ENCODE measurements at regions not wholly inside any gene's neighbourhood (a gene's known extent, or its start where the extent isn't known, plus 50 kb on each side); places are given as distances from the start of the nearest gene placed in this dataset.
"Not testable (repeated sequence)": the region's sequence is repeated elsewhere in the genome, so short reads cannot be mapped to it uniquely, and the experiment has no call there.

DNA sequence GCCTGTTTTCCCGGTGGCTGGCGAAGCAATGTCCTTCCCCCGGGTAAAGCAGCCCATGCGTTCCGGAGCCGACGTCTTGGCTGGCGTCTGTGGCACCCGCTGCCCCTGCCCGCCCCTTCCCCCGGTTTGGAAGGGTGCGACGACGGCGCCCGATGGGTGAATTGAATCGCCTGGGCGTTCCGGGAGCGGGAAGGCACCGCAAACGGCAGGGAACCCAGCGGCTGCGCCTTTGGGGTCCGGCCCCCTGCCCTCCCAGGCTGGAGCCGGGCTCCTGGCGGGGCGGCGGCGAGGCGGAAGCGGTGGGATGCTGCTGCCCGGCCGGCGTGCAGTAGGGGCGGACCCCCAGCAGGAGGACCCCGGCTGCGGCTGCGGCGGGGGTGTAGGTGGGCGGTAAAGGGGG is 123.6 kb upstream of the RHOU start:
- DNase-seq (ENCODE audit: low read depth in 2 of 2), result not testable (repeated sequence)

DNA sequence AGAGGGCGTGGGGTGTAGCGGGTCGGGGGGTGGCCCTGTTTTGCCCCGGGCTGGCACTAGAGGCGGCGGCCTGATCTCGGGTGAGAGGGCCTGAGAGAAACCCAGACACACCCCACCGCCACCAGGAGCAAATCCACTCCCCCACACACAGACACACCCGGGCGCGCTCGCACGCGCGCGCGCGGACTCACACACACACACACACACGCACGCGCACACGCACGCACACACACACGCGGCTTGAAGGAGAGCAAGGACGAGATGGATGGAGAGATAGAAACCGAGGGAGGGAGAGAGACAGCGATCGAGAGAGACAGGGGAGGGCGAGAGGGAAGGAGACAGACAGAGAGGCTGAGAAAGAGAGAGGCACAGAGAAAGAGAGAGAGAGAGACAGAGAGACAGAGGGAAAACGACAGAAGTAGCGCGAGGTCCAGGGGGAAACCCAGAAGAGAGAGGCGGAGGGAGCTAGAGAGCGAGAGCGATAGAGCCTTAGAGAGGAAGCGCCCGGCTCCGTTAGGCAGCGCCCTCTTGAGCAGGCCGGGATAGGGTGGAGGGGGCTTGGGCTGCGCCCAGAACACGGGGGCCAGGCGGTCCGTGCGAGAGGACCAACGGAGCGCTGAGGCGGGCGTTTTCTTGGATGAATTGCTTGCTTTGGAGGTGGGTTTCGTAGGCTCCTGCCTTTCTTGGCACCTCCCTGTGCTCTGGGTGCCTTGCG is 113.1 kb upstream of the RHOU start:
- not testable (repeated sequence) for DNase-seq (ENCODE audit: low read depth in 2 of 2)

DNA sequence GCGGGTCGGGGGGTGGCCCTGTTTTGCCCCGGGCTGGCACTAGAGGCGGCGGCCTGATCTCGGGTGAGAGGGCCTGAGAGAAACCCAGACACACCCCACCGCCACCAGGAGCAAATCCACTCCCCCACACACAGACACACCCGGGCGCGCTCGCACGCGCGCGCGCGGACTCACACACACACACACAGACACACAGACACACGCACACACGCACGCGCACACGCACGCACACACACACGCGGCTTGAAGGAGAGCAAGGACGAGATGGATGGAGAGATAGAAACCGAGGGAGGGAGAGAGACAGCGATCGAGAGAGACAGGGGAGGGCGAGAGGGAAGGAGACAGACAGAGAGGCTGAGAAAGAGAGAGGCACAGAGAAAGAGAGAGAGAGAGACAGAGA is 108.8 kb upstream of the RHOU start:
- DNase-seq (ENCODE audit: low read depth in 2 of 2), result not testable (repeated sequence)

DNA sequence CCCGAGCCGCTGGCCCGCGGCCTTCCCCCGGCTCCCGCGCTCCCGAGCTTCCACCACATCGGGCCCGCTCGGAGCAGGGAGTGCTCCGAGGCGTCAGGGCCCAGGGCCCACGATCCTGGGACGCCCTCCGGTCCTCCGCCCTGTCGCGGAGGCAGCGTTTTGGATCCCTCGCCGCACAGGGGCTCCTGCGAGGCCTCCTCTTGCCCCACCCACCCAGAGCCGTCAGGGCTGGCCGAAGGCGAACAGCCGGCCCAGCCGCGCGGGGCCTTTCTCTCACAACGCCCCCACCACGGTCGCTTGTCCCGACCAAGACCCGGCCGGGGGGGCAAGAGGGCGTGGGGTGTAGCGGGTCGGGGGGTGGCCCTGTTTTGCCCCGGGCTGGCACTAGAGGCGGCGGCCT is 102.4 kb upstream of the RHOU start:
- DNase-seq (ENCODE audit: low read depth in 2 of 2), result not testable (repeated sequence)

DNA sequence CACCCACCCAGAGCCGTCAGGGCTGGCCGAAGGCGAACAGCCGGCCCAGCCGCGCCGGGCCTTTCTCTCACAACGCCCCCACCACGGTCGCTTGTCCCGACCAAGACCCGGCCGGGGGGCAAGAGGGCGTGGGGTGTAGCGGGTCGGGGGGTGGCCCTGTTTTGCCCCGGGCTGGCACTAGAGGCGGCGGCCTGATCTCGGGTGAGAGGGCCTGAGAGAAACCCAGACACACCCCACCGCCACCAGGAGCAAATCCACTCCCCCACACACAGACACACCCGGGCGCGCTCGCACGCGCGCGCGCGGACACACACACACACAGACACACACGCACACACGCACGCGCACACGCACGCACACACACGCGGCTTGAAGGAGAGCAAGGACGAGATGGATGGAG is 100.0 kb upstream of the RHOU start:
- DNase-seq (ENCODE audit: low read depth in 2 of 2), result peak; percentile 14 to 20

DNA sequence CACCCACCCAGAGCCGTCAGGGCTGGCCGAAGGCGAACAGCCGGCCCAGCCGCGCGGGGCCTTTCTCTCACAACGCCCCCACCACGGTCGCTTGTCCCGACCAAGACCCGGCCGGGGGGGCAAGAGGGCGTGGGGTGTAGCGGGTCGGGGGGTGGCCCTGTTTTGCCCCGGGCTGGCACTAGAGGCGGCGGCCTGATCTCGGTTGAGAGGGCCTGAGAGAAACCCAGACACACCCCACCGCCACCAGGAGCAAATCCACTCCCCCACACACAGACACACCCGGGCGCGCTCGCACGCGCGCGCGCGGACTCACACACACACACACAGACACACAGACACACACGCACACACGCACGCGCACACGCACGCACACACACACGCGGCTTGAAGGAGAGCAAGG is 97.8 kb upstream of the RHOU start:
- not testable (repeated sequence) for DNase-seq (ENCODE audit: low read depth in 2 of 2)

DNA sequence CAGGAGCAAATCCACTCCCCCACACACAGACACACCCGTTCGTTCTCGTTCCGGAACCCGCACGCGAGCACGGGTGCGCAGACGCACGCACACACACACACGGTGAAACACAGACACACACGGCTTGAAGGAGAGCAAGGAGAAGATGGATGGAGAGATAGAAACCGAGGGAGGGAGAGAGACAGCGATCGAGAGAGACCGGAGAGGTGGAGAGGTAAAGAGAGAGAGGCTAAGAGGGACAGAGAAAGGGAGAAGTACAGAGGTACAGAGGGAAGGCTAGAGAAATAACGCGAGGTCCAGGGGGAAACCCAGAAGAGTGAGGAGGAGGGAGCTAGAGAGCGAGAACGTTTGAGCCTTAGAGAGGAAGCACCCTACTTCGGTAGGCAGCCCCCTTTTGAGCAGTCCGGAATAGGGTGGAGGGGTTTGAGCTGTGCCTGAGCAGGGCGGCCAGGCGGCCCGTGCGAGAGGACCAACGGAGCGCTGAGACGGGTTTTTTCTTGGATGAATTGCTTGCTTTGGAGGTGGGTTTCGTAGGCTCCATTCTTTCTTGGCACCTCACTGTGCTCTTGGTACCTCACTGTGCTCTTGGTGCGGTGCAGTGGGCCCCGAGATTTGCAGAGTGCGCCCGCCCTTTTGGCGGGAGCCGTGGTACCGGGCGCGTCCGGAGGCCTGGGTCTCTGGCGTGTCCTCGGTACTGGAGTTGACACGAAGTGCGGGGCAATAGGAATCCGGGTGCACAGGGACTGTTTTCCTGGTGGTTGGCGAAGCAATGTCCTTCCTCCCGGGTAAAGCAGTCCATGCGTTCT is 88.4 kb upstream of the RHOU start:
- DNase-seq (ENCODE audit: low read depth in 2 of 2), result no peak

DNA sequence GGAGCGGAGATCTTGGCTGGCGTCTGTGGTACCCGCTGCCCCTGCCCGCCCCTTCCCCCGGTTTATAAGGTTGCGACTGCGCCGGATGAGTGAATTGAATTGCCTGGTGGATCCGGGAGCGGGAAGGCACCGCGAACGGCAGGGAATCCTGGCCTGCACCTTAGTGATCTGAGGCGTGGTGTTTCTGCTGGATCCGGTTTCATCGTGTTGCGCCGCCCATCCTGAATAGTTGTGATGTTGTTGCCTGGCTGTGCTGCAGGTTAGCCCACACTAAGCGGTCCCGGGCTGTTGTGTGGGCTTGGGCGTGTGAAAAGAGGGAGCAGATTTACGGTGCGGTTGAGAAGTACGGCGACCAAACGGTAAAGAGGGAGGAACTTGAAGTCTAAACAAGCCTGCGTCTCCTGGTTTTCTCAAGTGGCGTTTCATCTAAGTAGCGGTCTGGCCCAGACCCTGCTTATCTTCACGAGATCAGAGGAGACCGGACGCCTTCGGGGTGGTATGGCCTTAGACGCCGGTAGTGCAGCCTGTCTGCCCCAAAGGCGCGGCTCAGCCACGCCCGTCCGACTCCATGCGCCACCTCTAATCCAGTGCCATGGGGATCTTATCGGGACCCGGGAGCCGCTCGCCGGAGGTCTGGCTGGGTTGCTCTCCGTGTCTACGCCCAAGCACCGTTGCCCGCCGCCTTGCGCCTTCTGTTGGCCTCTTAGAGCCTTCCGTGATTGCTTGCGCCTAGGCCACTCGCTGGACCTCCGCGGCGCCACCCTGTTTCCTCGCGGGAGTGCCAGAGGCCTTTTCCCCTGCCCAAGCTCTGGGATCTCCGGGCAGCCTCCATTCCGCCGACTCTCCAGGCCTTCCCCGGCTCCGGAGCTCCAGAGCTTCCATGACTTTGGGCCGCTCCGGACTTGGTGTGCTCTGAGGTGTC is 87.5 kb upstream of the RHOU start:
- no peak for DNase-seq (ENCODE audit: low read depth in 2 of 2)

DNA sequence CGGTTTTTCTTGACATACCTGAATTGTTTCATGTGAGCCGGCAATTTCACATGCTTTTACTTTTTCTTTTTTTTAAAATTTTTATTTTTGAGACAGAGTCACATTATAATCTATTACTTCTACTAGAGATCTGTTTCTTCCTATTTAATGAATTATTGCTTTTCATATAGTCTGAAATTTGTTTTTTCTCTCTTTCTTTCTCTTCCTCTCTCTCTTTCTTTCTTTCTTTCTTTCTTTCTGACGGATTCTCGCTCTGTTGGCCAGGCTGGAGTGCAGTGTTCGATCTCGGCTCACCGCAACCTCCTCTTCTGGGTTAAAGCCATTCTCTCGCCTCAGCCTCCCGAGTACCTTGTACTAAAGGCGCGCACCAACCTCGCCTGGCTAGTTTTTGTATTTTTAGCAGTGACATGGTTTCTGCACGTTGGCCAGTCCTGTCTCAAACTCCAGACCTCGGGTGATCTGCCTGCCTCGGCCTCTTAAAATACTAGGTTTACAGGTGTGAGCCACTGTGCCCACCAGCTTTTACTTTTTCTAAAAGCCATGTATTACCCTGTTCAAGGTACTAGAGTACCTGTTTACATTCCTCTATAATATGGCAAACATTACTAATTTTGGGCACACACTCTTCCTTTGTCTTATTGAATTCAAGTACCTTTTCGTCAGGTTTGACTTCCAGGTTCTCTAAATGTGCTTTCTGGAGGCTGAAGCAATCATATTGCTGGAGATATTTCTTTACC is 86.5 kb upstream of the RHOU start:
- no peak for DNase-seq (ENCODE audit: low read depth in 2 of 2)

DNA sequence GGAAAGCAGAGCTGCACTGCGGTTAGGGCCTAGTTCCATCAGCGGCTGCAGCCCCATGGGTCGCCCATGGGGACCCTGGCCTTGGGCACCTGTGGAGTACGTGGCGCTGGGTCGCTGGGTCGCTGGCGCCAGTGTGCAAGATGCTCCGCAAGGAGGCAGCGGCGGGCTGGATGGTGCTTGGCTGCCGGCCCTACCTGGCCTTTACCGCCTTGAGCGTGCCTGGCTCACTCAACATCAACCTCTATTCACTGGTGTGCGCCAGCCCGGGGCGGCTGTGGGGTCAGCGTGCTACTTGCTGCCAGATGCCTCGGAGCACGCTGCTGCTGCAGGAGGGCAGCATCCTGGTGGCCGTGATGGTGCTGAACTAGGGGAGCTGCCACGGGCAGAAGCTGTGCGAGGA is 85.1 kb upstream of the RHOU start:
- no peak for DNase-seq (ENCODE audit: low read depth in 2 of 2)

DNA sequence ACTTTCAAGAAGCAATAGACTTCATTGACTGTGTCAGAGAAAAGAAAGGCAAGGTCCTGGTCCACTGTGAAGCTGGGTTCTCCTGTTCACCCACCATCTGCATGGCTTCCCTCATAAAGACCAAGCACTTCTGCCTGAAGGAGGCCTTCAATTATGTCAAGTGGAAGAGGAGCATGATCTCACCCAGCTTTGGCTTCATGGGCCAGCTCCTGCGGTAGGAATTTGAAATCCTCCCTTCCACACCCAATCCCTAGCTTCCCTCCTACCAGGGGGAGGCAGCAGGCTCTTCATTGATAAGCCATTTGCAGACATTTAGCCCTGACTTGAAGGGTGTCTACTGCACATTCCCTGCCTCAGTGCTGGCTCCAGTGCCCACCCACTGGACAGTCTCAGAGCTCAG is 84.3 kb upstream of the RHOU start:
- DNase-seq (ENCODE audit: low read depth in 2 of 2), result no peak

DNA sequence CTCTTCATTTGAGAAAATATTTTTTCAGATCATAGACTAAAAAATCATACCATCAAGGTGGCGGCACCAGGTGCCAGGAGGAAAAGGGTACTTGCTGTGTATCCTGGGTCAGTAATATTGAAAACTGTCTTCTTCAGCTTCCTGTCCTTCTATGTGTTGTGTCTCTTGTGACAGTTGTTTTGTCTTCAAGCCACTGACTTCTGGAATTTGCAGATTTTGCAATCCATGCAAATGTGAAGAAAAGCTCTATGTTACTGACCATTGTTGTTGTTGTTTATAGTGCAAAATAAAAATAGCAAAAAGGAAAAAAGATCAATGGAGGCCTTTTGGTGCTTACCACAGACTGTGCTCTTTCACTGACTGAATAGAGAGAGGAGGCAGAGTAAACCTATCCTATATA is 83.2 kb upstream of the RHOU start:
- DNase-seq (ENCODE audit: low read depth in 2 of 2), result no peak

DNA sequence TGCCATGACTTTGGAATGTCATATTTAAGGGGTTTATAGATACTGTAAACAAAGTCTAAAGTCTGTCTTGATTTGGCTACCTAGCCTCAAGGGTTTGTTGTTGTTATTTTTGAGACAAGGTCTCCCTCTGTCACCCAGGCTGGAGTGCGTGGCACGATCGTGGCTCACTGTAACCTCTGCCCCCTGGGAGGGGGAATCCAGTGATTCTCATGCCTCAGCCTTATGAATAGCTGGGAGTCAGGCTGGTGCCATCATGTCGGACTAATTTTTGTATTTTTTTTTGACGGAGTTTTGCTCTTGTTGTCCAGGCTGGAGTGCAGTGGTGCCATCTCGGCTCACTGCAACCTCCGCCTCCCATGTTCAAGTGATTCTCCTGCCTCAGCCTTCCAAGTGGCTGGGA is 82.2 kb upstream of the RHOU start:
- not testable (repeated sequence) for DNase-seq (ENCODE audit: low read depth in 2 of 2)

DNA sequence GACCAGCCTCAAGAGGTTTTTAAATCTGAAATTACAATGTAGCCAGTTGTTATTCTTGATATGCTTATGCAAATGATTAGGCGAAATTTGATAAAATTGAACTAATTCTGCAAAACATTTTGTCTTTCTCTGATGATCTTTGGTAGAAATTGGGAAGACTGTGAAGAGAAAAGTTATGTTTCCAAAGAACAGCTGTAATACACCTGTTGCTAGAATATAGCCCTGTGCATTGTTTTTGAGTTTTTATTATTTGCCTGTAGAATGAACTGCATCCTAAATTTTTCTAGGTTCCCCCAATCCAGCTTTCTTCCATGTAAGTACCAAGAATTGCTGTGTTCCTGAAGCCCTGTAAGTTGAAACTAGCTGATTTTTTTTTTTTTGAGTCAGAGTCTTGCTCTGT is 81.5 kb upstream of the RHOU start:
- no peak for DNase-seq (ENCODE audit: low read depth in 2 of 2)

DNA sequence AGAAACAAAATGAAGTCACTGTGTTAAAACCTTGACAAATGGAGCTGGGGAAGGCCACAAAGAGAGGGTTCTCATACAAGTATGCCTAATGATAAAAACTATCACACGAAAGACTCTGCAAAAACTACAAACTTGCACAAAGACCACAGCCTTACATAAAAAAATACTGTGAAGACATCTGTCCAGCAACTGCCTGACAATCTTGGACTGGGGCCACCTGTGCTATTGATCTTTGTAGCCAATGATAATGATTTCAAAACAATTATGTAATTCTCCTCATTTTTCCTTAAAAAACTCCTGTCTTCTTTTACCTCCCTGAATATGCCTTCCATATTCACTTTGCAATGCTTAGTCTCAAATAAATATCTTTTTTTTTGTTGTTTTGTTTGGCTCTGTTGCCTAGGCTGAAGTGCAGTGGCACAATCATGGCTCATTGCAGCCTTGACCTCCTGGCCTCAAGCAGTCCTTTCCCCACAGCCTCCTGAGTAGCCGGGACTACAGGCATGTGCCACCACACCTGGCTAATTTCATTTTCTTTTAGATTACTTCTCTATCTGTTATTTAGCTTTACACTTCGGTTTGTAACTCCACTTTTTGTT is 79.4 kb upstream of the RHOU start:
- DNase-seq (ENCODE audit: low read depth in 2 of 2), result no peak

DNA sequence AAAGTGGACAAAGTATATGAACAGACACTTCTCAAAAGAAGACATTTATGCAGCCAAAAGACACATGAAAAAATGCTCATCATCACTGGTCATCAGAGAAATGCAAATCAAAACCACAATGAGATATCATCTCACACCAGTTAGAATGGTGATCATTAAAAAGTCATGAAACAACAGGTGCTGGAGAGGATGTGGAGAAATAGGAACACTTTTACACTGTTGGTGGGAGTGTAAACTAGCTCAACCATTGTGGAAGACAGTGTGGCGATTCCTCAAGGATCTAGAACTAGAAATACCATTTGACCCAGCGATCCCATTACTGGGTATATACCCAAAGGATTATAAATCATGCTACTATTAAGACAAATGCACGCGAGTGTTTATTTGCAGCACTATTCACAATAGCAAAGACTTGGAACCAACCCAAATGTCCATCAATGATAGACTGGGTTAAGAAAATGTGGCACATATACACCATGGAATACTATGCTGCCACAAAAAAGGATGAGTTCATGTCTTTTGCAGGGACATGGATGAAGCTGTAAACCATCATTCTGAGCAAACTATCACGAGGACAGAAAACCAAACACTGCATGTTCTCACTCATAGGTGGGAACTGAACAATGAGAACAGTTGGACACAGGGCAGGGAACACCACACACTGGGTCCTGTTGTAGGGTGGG is 73.1 kb upstream of the RHOU start:
- not testable (repeated sequence) for DNase-seq (ENCODE audit: low read depth in 2 of 2)

DNA sequence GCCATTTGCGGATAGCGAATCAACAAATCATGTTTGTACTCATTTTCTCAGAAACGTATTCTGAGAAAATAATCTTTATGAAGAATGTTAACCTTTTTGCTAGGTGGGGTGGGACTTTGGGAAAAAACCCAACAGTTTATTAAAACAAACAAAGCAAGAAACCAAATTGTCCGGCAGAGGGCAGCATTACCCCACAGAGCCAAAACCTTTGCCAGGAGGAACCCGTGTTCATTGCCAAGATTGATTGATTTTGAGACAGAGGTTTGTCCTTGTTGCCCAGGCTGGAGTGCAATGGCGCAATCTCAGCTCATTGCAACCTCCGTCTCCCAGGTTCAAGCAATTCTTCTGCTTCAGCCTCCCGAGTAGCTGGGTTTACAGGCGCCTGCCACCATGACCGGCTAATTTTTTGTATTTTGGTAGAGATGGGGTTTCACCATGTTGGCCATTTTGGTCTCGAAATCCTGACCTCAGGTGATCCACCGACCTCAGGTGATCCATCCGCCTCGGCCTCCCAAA is 70.8 kb upstream of the RHOU start:
- DNase-seq (ENCODE audit: low read depth in 2 of 2), result peak; percentile 51 to 71

DNA sequence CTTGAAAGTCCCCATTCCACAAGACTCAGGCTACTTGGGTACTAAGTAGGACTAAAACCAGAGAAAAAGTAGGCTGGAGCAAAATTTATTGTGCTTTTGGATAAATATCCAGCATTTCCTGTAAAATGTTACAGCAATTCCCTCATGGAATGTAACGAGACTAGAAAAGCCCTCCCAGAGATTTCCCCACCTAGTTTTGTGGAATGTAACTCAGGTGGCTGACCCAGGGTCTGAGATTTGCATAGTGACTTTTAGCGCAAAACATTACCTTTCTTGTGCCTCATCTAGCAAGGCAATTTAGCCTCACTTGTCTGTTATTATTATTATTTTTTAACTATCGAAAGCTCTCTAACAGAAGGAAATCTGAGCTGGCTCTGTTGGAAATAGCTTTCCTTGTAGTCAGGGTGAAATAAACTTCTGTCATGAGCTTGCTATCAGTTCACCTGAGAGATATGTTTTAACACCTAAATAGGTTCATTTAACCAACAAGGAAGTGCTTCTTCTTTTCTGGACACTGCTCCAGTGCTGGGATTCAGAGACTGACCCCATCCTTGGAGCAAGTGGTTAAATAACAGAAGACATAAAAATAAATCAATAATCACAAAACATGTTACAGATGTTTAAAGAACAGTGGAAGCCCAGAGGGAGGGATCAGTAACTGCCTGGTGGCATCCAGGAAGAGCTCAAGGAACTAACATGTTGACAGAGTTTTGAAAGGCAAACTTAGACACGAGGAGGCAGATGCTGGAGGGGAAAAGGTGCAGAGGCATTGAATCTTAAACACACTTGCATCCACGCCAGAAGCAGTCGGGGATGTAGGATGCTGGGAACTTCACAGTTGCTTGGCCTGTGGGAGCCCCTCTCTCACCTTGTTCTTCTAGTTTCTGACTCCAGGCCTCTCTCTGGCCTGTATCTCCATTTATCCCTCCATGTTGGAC is 68.3 kb upstream of the RHOU start:
- DNase-seq (ENCODE audit: low read depth in 2 of 2), result no peak

DNA sequence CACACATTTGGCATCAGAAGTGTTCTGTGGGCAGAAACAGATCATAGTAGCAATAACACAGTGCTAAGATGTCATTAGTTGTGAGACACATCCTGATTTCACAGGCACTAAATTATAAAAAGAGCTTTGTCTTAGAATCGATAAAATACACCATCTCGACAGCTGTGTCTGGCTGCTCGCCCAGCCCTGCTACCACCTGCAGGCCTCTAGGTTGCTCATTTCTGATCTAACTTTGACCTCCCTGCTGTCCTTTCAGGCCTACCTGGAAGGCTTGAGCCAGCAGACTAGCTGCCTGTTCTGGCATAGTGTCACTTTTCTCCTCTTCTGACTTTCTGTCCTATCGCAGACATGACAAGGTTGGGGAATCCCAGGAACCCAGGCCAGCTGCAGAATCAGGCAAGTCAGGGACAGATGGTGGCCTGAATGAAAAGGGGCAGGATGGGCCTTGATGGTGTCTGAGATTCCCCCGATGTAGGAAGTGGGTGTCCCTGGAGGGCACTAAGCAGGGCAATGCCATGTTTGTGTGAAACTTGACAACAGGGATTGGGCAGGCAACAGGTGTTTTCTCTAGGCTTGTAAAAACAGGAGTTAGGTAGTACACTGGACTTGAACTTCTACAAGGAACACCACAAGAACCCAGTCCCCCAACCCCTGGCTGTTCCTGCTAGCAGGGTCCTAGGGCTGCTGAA is 66.6 kb upstream of the RHOU start:
- no peak for DNase-seq (ENCODE audit: low read depth in 2 of 2)
